Neuronal stem cell (in vitro differentiated cells): ENCODE measurements at regions not wholly inside any gene's neighbourhood (a gene's known extent, or its start where the extent isn't known, plus 50 kb on each side); places are given as distances from the start of the nearest gene placed in this dataset.
"Not testable (repeated sequence)": the region's sequence is repeated elsewhere in the genome, so short reads cannot be mapped to it uniquely, and the experiment has no call there.

Source experiments
- DNase-seq: peaks from one replicate; pipeline ENCODE4 v3.0.0-alpha.2; 2013; ENCODE audit warnings: low spot score
- H2AFZ ChIP-seq: one replicate; pipeline ENCODE4 v1.6.1; 2013; ENCODE audit warnings: mild to moderate bottlenecking, low read length, inconsistent platforms
- H2AK5ac ChIP-seq: 2 replicates; pipeline ENCODE4 v1.6.1; 2013; ENCODE audit warnings: low read depth, mild to moderate bottlenecking, inconsistent platforms, low read length, moderate library complexity, mixed read lengths
- H2BK120ac ChIP-seq: 2 replicates; pipeline ENCODE4 v1.6.1; 2013; ENCODE audit warnings: low read depth, mild to moderate bottlenecking, inconsistent platforms, low read length, moderate library complexity, mixed read lengths
- H2BK12ac ChIP-seq: one replicate; pipeline ENCODE4 v1.6.1; 2013; ENCODE audit warnings: low read length, inconsistent platforms
- H2BK15ac ChIP-seq: 2 replicates; pipeline ENCODE4 v1.6.1; 2013; ENCODE audit warnings: mild to moderate bottlenecking, low read length, inconsistent platforms, mixed read lengths
- H2BK5ac ChIP-seq: one replicate; pipeline ENCODE4 v1.6.1; 2013; ENCODE audit warnings: inconsistent platforms, mild to moderate bottlenecking, low read length, moderate library complexity
- H3K14ac ChIP-seq: one replicate; pipeline ENCODE4 v1.6.1; 2013; ENCODE audit warnings: low read length, inconsistent platforms
- H3K18ac ChIP-seq: 2 replicates; pipeline ENCODE4 v1.6.1; 2013; ENCODE audit warnings: low read length, inconsistent platforms
- H3K23ac ChIP-seq: 2 replicates; pipeline ENCODE4 v1.6.1; 2013; ENCODE audit warnings: low read depth, mild to moderate bottlenecking, mixed read lengths, low read length, inconsistent platforms; ENCODE audit not compliant: poor library complexity
- H3K27ac ChIP-seq: replicated peaks from 3 replicates; pipeline ENCODE4 v1.5.1; 2013; ENCODE audit warnings: low read length, inconsistent platforms
- H3K27me3 ChIP-seq, 3 experiments: 2 replicates each; pipeline ENCODE4 v1.6.1; 2013; ENCODE audit warnings: low read length in 3 of 3, mild to moderate bottlenecking in 2 of 3, inconsistent platforms in 1 of 3, low read depth in 1 of 3, mixed read lengths in 1 of 3, moderate library complexity in 1 of 3; ENCODE audit not compliant: control insufficient read depth in 3 of 3, insufficient read depth in 3 of 3
- H3K36me3 ChIP-seq, 2 donors: replicated peaks in 1 of 2; 2 replicates each; pipeline ENCODE4 v1.6.1; 2013; ENCODE audit warnings: low read length in 2 of 2; ENCODE audit not compliant: control insufficient read depth in 2 of 2, insufficient read depth in 2 of 2
- H3K4ac ChIP-seq: 2 replicates; pipeline ENCODE4 v1.6.1; 2013; ENCODE audit warnings: inconsistent platforms, mild to moderate bottlenecking, low read length, moderate library complexity
- H3K4me1 ChIP-seq, 2 donors: 1 replicate in 1 of 2; 2 replicates in 1 of 2; pipeline ENCODE4 v1.6.1; 2013; ENCODE audit warnings: low read length in 2 of 2, low read depth in 1 of 2; ENCODE audit not compliant: control insufficient read depth in 2 of 2, insufficient read depth in 1 of 2
- H3K4me2 ChIP-seq: one replicate; pipeline ENCODE4 v1.6.1; 2013; ENCODE audit warnings: mild to moderate bottlenecking, low read length, inconsistent platforms; ENCODE audit not compliant: insufficient read depth, poor library complexity, severe bottlenecking
- H3K4me3 ChIP-seq, 2 donors: 2 replicates each; pipeline ENCODE4 v1.5.1; 2013; ENCODE audit warnings: low read length in 2 of 2, mild to moderate bottlenecking in 2 of 2, inconsistent platforms in 1 of 2, moderate library complexity in 1 of 2
- H3K79me1 ChIP-seq: one replicate; pipeline ENCODE4 v1.6.1; 2013; ENCODE audit warnings: low read depth, mild to moderate bottlenecking, inconsistent platforms, low read length, moderate library complexity
- H3K9ac ChIP-seq: one replicate; pipeline ENCODE4 v1.6.1; 2013; ENCODE audit warnings: mild to moderate bottlenecking, low read depth, low read length, inconsistent platforms; ENCODE audit not compliant: poor library complexity
- H3K9me3 ChIP-seq, 2 donors: replicated peaks in 1 of 2; 2 replicates each; pipeline versions ENCODE3 to v1.6.1; 2013; ENCODE audit warnings: low read length in 2 of 2, mild to moderate bottlenecking in 2 of 2, inconsistent platforms in 1 of 2, low read depth in 1 of 2, mixed read lengths in 1 of 2, moderate library complexity in 1 of 2; ENCODE audit not compliant: control insufficient read depth in 2 of 2, insufficient read depth in 1 of 2
- H4K8ac ChIP-seq: one replicate; pipeline ENCODE4 v1.6.1; 2013; ENCODE audit warnings: low read depth, mild to moderate bottlenecking, inconsistent platforms, low read length, moderate library complexity
- H4K91ac ChIP-seq: one replicate; pipeline ENCODE4 v1.6.1; 2013; ENCODE audit warnings: low read length, low read depth, mild to moderate bottlenecking, inconsistent platforms; ENCODE audit not compliant: poor library complexity
- WGBS, 2 donors: extraction: QIAGEN DNeasy Blood & Tissue Kit; methylation state at CpG; one replicate each; pipeline ENCODE4 v1.1.7; 2013; ENCODE audit warnings: missing lambda C conversion rate in 2 of 2, mixed read lengths in 1 of 2; ENCODE audit not compliant: insufficient read length in 2 of 2, insufficient replicate concordance in 1 of 2; ENCODE audit errors: extremely low coverage in 2 of 2; 5-methylcytosine and 5-hydroxymethylcytosine counted together

DNA sequence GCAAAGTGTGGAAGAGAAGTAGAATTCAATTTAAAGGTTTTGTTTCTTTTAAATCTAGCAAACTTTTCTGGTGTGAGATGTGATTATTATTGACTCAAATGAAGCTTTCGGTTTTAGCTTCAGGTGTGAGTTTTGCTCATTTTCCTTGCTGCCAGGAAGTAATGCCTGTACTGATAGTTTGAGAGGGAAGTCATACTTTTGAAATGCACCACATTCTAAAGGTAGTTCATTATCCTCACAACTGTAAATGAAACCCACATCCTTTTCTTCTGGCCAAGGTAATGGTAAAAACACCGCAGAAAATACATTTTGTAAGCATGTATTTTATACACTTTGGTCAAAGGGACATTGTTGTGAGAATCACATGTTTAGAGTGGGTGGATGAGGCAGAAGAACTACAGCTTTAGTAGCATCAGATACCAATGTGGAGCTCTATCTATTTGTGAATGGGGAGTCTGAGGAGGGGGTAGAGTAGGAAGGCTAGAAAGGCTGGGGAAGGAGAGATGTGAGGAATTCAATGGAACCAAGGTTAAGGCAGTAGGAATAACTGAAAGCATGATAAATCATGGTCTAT is 167.0 kb upstream of the CDKN2B start:
- H3K4me2 ChIP-seq = no peak overlapping the region
- H2AK5ac ChIP-seq = no peak overlapping the region
- H4K91ac ChIP-seq = no peak overlapping the region
- H3K4me3 ChIP-seq = no peak overlapping the region
- no peak overlapping the region for H3K4ac ChIP-seq
- no peaks in the 10 kb centered on the region for H3K79me1 ChIP-seq
- WGBS, 2 donors = no CpG with 5 or more reads among the region's 2 CpGs
- no peak overlapping the region for H4K8ac ChIP-seq
- no peaks in the 10 kb centered on the region for H3K27me3 ChIP-seq
- H3K14ac ChIP-seq = no peak overlapping the region
- no peak for DNase-seq
- H3K18ac ChIP-seq = no peak overlapping the region
- H3K9me3 ChIP-seq = peaks cover 0 to 2% of the 10 kb centered on the region in 2 donors
- H3K36me3 ChIP-seq = no peaks in the 10 kb centered on the region
- H3K27ac ChIP-seq = no peak overlapping the region
- H2BK5ac ChIP-seq = no peak overlapping the region
- no peak overlapping the region for H2BK12ac ChIP-seq
- H2BK120ac ChIP-seq = no peak overlapping the region
- no peak overlapping the region for H3K9ac ChIP-seq
- no peak overlapping the region for H2BK15ac ChIP-seq
- H2AFZ ChIP-seq = no peak overlapping the region
- no peaks in the 10 kb centered on the region for H3K4me1 ChIP-seq
- no peak overlapping the region for H3K23ac ChIP-seq

DNA sequence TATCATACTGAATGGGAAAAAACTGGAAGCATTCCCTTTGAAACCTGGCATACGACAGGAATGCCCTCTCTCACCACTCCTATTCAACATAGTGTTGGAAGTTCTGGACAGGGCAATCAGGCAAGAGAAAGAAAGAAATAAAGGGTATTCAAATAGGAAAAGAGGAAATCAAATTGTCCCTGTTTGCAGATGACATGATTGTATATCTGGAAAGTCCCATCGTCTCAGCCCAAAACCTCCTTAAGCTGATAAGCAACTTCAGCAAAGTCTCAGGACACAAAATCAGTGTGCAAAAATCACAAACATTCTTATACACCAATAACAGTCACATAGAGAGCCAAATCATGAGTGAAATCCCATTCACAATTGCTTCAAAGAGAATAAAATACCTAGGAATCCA is 171.9 kb upstream of the CDKN2B start:
- H4K91ac ChIP-seq, H2BK5ac ChIP-seq, H2AK5ac ChIP-seq, H3K27ac ChIP-seq, H3K4me2 ChIP-seq, H3K27me3 ChIP-seq, H3K23ac ChIP-seq, H2AFZ ChIP-seq, H3K4me1 ChIP-seq, H2BK15ac ChIP-seq, H3K36me3 ChIP-seq, H3K4me3 ChIP-seq, H3K18ac ChIP-seq, H3K79me1 ChIP-seq, H3K9ac ChIP-seq, H2BK12ac ChIP-seq, H3K9me3 ChIP-seq, H3K4ac ChIP-seq, DNase-seq, H2BK120ac ChIP-seq, H4K8ac ChIP-seq, H3K14ac ChIP-seq: not testable (repeated sequence)
- WGBS, 2 donors = no CpG with 5 or more reads among the region's 2 CpGs

DNA sequence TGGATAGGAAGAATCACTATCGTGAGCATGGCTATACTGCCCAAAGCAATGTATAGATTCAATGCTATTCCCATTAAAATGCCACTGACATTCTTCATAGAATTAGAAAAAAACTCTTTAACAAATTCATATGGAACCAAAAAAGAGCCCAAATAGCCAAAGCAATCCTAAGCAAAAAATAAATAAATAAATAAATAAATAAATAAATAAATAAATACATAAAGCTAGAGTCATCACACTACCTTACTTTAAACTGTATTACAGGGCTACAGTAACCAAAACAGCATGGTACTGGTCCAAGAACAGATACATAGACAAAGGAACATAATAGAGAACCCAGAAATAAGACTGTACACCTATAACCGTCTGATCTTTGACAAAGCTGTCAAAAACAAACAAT is 180.4 kb upstream of the CDKN2B start:
- Histone ChIP-seq H2BK120ac (no peak overlapping the region), H4K8ac (no peak overlapping the region), H3K4me1 (no peaks in the 10 kb centered on the region), H3K9me3 (no peaks in the 10 kb centered on the region), H3K36me3 (no peaks in the 10 kb centered on the region), H2AK5ac (no peak overlapping the region), H3K18ac (no peak overlapping the region), H3K23ac (no peak overlapping the region), H3K79me1 (no peaks in the 10 kb centered on the region), H3K27me3 (no peaks in the 10 kb centered on the region), H3K4ac (no peak overlapping the region), H2BK12ac (no peak overlapping the region), H3K9ac (no peak overlapping the region), H3K4me3 (no peak overlapping the region), H2BK5ac (no peak overlapping the region), H3K4me2 (no peak overlapping the region), H2BK15ac (no peak overlapping the region), H2AFZ (no peak overlapping the region), H3K14ac (no peak overlapping the region), H3K27ac (no peak overlapping the region), H4K91ac (no peak overlapping the region)
- no CpG with 5 or more reads among the region's 2 CpGs for WGBS, 2 donors
- no peak for DNase-seq

DNA sequence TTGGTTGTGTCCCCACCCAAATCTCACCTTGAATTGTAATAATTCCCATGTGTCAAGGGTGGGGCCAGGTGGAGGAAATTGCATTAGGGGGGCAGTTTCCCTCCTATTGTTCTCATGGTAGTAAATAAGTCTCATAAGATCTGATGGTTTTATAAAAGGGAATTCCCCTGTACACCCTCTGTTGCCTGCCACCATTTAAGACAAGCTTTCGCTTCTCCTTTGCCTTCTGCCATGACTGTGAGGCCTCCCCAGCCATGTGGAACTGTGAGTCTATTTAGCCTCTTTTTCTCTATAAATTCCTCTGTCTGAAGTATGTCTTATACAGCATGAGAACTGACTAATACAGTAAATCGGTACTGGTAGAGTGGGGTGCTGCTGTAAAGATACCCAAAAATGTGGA is 187.9 kb upstream of the CDKN2B start:
- not testable (repeated sequence) for H3K4me3 ChIP-seq, H3K9me3 ChIP-seq, H3K27me3 ChIP-seq, H3K79me1 ChIP-seq, H2BK15ac ChIP-seq, H2AFZ ChIP-seq, H2AK5ac ChIP-seq, H3K18ac ChIP-seq, H4K91ac ChIP-seq, H3K14ac ChIP-seq, H3K9ac ChIP-seq, H2BK12ac ChIP-seq, H2BK120ac ChIP-seq, H3K4ac ChIP-seq, H3K4me2 ChIP-seq, H3K27ac ChIP-seq, H2BK5ac ChIP-seq, H3K4me1 ChIP-seq, DNase-seq, H4K8ac ChIP-seq, H3K36me3 ChIP-seq, H3K23ac ChIP-seq
- WGBS, 2 donors = no CpG with 5 or more reads among the region's 2 CpGs
